ENCODE measurements at regions not wholly inside any gene's neighbourhood (a gene's known extent, or its start where the extent isn't known, plus 50 kb on each side); places are given as distances from the start of the nearest gene placed in this dataset.

GRCh38 chr2:217379807-217380206 lies 519.9 kb upstream of the TNP1 start (continued):
- no peak for TF ChIP-seq ETS1 (IDR thresholded peaks at IDR 0.05)
- TF ChIP-seq CREB1 (CRISPR knock-in tag; IDR thresholded peaks at IDR 0.05; ENCODE audit: low read depth) = no peak
- TF ChIP-seq EZH2 (IDR thresholded peaks at IDR 0.05; ENCODE audit: low read depth, unreplicated experiment) = no peak
- no peak for TF ChIP-seq POLR2AphosphoS5 (IDR thresholded peaks at IDR 0.05; ENCODE audit: low read depth)
- no peak for TF ChIP-seq CTCF (conservative IDR thresholded peaks at IDR 0.05; ENCODE audit: low read depth in 2 of 2)
- no peak for TF ChIP-seq JUNB (IDR thresholded peaks at IDR 0.05; ENCODE audit: unreplicated experiment)
- no peak for TF ChIP-seq ZNF114 (CRISPR knock-in tag; IDR thresholded peaks at IDR 0.05)
- TF ChIP-seq REST (IDR thresholded peaks at IDR 0.05; ENCODE audit: unreplicated experiment) = no peak
- no peak for TF ChIP-seq NANOG (IDR thresholded peaks at IDR 0.05; ENCODE audit: borderline replicate concordance)

GRCh38 chr2:217372794-217373193 lies 512.9 kb upstream of the TNP1 start:
- Histone ChIP-seq H3K4me1 (ENCODE audit: insufficient read depth) (no peaks in the 10 kb centered on the region), H4K20me1 (replicated peaks; ENCODE audit: insufficient read depth) (no peaks in the 10 kb centered on the region), H3K4me2 (no peak overlapping the region), H3K4me3 (no peak overlapping the region), H3K27me3 (ENCODE audit: insufficient read depth) (no peaks in the 10 kb centered on the region), H3K27ac (ENCODE audit: low read depth) (no peak overlapping the region), H3F3A (replicated peaks; ENCODE audit: low read depth) (no peaks in the 10 kb centered on the region), H3K79me2 (replicated peaks; ENCODE audit: insufficient read depth) (no peaks in the 10 kb centered on the region), H3K9me2 (ENCODE audit: insufficient read depth) (peaks cover 4% of the 10 kb centered on the region; the same call in 1 of the 2 replicates), H3K36me3 (ENCODE audit: insufficient read depth) (no peaks in the 10 kb centered on the region), H2AFZ (no peak overlapping the region)
- H3K36me3 Mint-ChIP-seq (ENCODE audit: low read depth) = no peaks in the 10 kb centered on the region
- peaks cover 8% of the 10 kb centered on the region; the same call in 2 of the 3 replicates for H3K4me1 Mint-ChIP-seq
- DNase-seq (ENCODE audit: low spot score) = no peak
- peaks cover 9% of the 10 kb centered on the region for H3K27me3 Mint-ChIP-seq (ENCODE audit: insufficient read depth, low read depth, poor library complexity)
- H3K27ac Mint-ChIP-seq = no peak overlapping the region
- H3K4me3 Mint-ChIP-seq = no peak overlapping the region
- H3K9me3 Mint-ChIP-seq = peaks cover 1% of the 10 kb centered on the region; the same call in 1 of the 3 replicates
- no peak for ATAC-seq
- TF ChIP-seq ZNF114 (CRISPR knock-in tag; IDR thresholded peaks at IDR 0.05) (no peak), REST (IDR thresholded peaks at IDR 0.05; ENCODE audit: unreplicated experiment) (no peak), ZNF331 (CRISPR knock-in tag; IDR thresholded peaks at IDR 0.05; ENCODE audit: low read depth) (no peak), CTCF (conservative IDR thresholded peaks at IDR 0.05; ENCODE audit: low read depth in 2 of 2) (no peak), EZH2 (IDR thresholded peaks at IDR 0.05; ENCODE audit: low read depth, unreplicated experiment) (no peak), EZH2phosphoT487 (IDR thresholded peaks at IDR 0.05; ENCODE audit: unreplicated experiment) (no peak), ETS1 (IDR thresholded peaks at IDR 0.05) (no peak), CREB1 (CRISPR knock-in tag; IDR thresholded peaks at IDR 0.05; ENCODE audit: low read depth) (no peak)
